GM21367 (cell line): ENCODE measurements at regions not wholly inside any gene's neighbourhood (a gene's known extent, or its start where the extent isn't known, plus 50 kb on each side); places are given as distances from the start of the nearest gene placed in this dataset.

Experiments
- ATAC-seq: cut with Tn5 transposase; IDR thresholded peaks from one replicate; pipeline ENCODE4 v1.9.1; 2021; ENCODE audit not compliant: unreplicated experiment

- ATAC-seq: no peak
Measured at GRCh38 chr6:126147291-126147815, 161.0 kb downstream of the TRMT11 start.

GRCh38 chr6:126148853-126149252, 162.5 kb downstream of the TRMT11 start:
- ATAC-seq: no peak

- no peak for ATAC-seq
Measured at GRCh38 chr6:126152372-126152745, 166.0 kb downstream of the TRMT11 start.

GRCh38 chr6:126153661-126154060, 167.3 kb downstream of the TRMT11 start:
- ATAC-seq: no peak

- ATAC-seq: peak; percentile 89
Measured at GRCh38 chr6:126156973-126157372, 170.6 kb downstream of the TRMT11 start.

- no peak for ATAC-seq
Measured at GRCh38 chr6:126167726-126168125, 172.2 kb upstream of the CENPW start.

- ATAC-seq: no peak
Measured at GRCh38 chr6:126170433-126170832, 169.5 kb upstream of the CENPW start.

GRCh38 chr6:126170978-126171382, 168.9 kb upstream of the CENPW start:
- peak; percentile 91 for ATAC-seq

- no peak for ATAC-seq
Measured at GRCh38 chr6:126172131-126172530, 167.8 kb upstream of the CENPW start.

GRCh38 chr6:126173265-126173664, 166.7 kb upstream of the CENPW start:
- ATAC-seq: no peak

- ATAC-seq: no peak
Measured at GRCh38 chr6:126174697-126175096, 165.2 kb upstream of the CENPW start.

- no peak for ATAC-seq
Measured at GRCh38 chr6:126175251-126175650, 164.7 kb upstream of the CENPW start.

- no peak for ATAC-seq
Measured at GRCh38 chr6:126176282-126176681, 163.6 kb upstream of the CENPW start.

GRCh38 chr6:126180585-126180984, 159.3 kb upstream of the CENPW start:
- no peak for ATAC-seq

- no peak for ATAC-seq
Measured at GRCh38 chr6:126181173-126181741, 158.7 kb upstream of the CENPW start.

- no peak for ATAC-seq
Measured at GRCh38 chr6:126181890-126182289, 158.0 kb upstream of the CENPW start.

GRCh38 chr6:126182650-126183311, 157.1 kb upstream of the CENPW start:
- ATAC-seq: no peak

GRCh38 chr6:126185774-126186173, 154.1 kb upstream of the CENPW start:
- ATAC-seq: no peak

- ATAC-seq: no peak
Measured at GRCh38 chr6:126188279-126188909, 151.5 kb upstream of the CENPW start.

- no peak for ATAC-seq
Measured at GRCh38 chr6:126195625-126196236, 144.2 kb upstream of the CENPW start.

- no peak for ATAC-seq
Measured at GRCh38 chr6:126198631-126199030, 141.3 kb upstream of the CENPW start.

GRCh38 chr6:126199466-126199865, 140.4 kb upstream of the CENPW start:
- no peak for ATAC-seq
